IMR-90 (cell line): ENCODE measurements at regions not wholly inside any gene's neighbourhood (a gene's known extent, or its start where the extent isn't known, plus 50 kb on each side); places are given as distances from the start of the nearest gene placed in this dataset.

ENCODE experiments used
- ATAC-seq: fragments of 200-7000 bp; cut with Tn5 transposase; 2 replicates; pipeline ENCODE4 v1.9.1; 2020; ENCODE audit warnings: low read depth, mild to moderate bottlenecking, moderate library complexity
- BruUV-seq: library from RNA; stranded (reverse); fragments of 400-500 nt; replicated peaks from 2 replicates; lab custom pipeline; 2021; lab: Mats Ljungman, UMichigan
- CTCF ChIA-PET: fragments of 300-600 bp; formaldehyde crosslinking; extraction: SDS; loops from one replicate; lab custom pipeline; 2021; ENCODE audit warnings: antibody characterized with exemption; lab: Yijun Ruan, JAX
- POLR2A ChIA-PET: fragments of 300-600 bp; sonication (Branson Sonifier 250); formaldehyde crosslinking; loops from one replicate; lab custom pipeline; 2022; ENCODE audit warnings: antibody characterized with exemption; ENCODE audit not compliant: unreplicated experiment; lab: Charles Lee
- DNase-seq: peaks from one replicate; pipeline ENCODE4 v3.0.0; 2013
- H2AFZ ChIP-seq: replicated peaks from 2 replicates; pipeline ENCODE3; 2013; ENCODE audit warnings: low read length, mild to moderate bottlenecking; ENCODE audit not compliant: poor library complexity
- H2AK5ac ChIP-seq: 2 replicates; pipeline ENCODE4 v1.6.1; 2013; ENCODE audit warnings: low read depth, low read length, inconsistent platforms
- H2AK9ac ChIP-seq: replicated peaks from 2 replicates; pipeline ENCODE3; 2013; ENCODE audit warnings: mild to moderate bottlenecking, low read depth, low read length, moderate library complexity; ENCODE audit not compliant: poor library complexity
- H2BK120ac ChIP-seq: 2 replicates; pipeline ENCODE4 v1.6.1; 2013; ENCODE audit warnings: low read depth, low read length, inconsistent platforms
- H2BK15ac ChIP-seq: 3 replicates; pipeline ENCODE4 v1.6.1; 2013; ENCODE audit warnings: low read depth, low read length, inconsistent platforms
- H2BK20ac ChIP-seq: 2 replicates; pipeline ENCODE4 v1.6.1; 2013; ENCODE audit warnings: low read depth, mild to moderate bottlenecking, inconsistent platforms, low read length, moderate library complexity
- H2BK5ac ChIP-seq: 2 replicates; pipeline ENCODE4 v1.6.1; 2013; ENCODE audit warnings: mild to moderate bottlenecking, low read depth, low read length, inconsistent platforms; ENCODE audit not compliant: poor library complexity, severe bottlenecking
- H3K14ac ChIP-seq: replicated peaks from 2 replicates; pipeline ENCODE4 v1.6.1; 2013; ENCODE audit warnings: low read depth, low read length, inconsistent platforms
- H3K18ac ChIP-seq: 2 replicates; pipeline ENCODE4 v1.6.1; 2013; ENCODE audit warnings: low read depth, low read length, control low read depth
- H3K23ac ChIP-seq: 2 replicates; pipeline ENCODE4 v1.6.1; 2013; ENCODE audit warnings: low read depth, low read length, inconsistent platforms
- H3K27ac ChIP-seq: 2 replicates; pipeline ENCODE4 v1.5.1; 2013; ENCODE audit warnings: mild to moderate bottlenecking, control low read depth, low read length; ENCODE audit not compliant: insufficient read depth
- H3K27me3 ChIP-seq: 2 replicates; pipeline ENCODE4 v1.6.1; 2013; ENCODE audit warnings: low read length; ENCODE audit not compliant: control insufficient read depth, insufficient read depth
- H3K36me3 ChIP-seq: 2 replicates; pipeline ENCODE4 v1.6.1; 2013; ENCODE audit warnings: low read length, mixed read lengths; ENCODE audit not compliant: control insufficient read depth, insufficient read depth
- H3K4ac ChIP-seq: 2 replicates; pipeline ENCODE4 v1.6.1; 2013; ENCODE audit warnings: low read depth, low read length, inconsistent platforms
- H3K4me1 ChIP-seq: 2 replicates; pipeline ENCODE4 v1.6.1; 2013; ENCODE audit warnings: low read length, mixed read lengths; ENCODE audit not compliant: control insufficient read depth, insufficient read depth
- H3K4me2 ChIP-seq: 2 replicates; pipeline ENCODE4 v1.6.1; 2013; ENCODE audit warnings: low read depth, mild to moderate bottlenecking, control low read depth, low read length, moderate library complexity
- H3K4me3 ChIP-seq: 2 replicates; pipeline ENCODE4 v1.5.1; 2013; ENCODE audit warnings: low read depth, mild to moderate bottlenecking, control low read depth, low read length, moderate library complexity; ENCODE audit not compliant: insufficient read depth
- H3K56ac ChIP-seq: 2 replicates; pipeline ENCODE4 v1.6.1; 2013; ENCODE audit warnings: low read length, inconsistent platforms; ENCODE audit not compliant: insufficient read depth; ENCODE audit errors: extremely low read depth
- H3K79me1 ChIP-seq, 2 experiments: 2 replicates each; pipeline ENCODE4 v1.6.1; 2013; ENCODE audit warnings: low read length in 2 of 2, inconsistent platforms in 1 of 2, low read depth in 1 of 2
- H3K9ac ChIP-seq: 2 replicates; pipeline ENCODE4 v1.6.1; 2013; ENCODE audit warnings: low read depth, low read length, control low read depth
- H3K9me1 ChIP-seq: 2 replicates; pipeline ENCODE4 v1.6.1; 2013; ENCODE audit warnings: low read length, inconsistent platforms; ENCODE audit not compliant: insufficient read depth
- H3K9me3 ChIP-seq: 2 replicates; pipeline ENCODE4 v1.6.1; 2013; ENCODE audit warnings: low read length; ENCODE audit not compliant: control insufficient read depth, insufficient read depth
- H4K20me1 ChIP-seq: 2 replicates; pipeline ENCODE4 v1.6.1; 2013; ENCODE audit warnings: low read length, inconsistent platforms; ENCODE audit not compliant: insufficient read depth
- H4K5ac ChIP-seq: 2 replicates; pipeline ENCODE4 v1.6.1; 2013; ENCODE audit warnings: mild to moderate bottlenecking, low read depth, low read length, control low read depth
- H4K8ac ChIP-seq, 2 experiments: 2 replicates each; pipeline ENCODE4 v1.6.1; 2013; ENCODE audit warnings: low read depth in 2 of 2, low read length in 2 of 2, control low read depth in 1 of 2, inconsistent platforms in 1 of 2
- H4K91ac ChIP-seq: 2 replicates; pipeline ENCODE4 v1.6.1; 2013; ENCODE audit warnings: low read depth, low read length, inconsistent platforms; ENCODE audit not compliant: insufficient read depth
- BHLHE40 ChIP-seq: fragments of 150-350 bp; IDR thresholded peaks from 2 replicates; pipeline ENCODE4 v1.6.1; 2016; ENCODE audit warnings: mild to moderate bottlenecking, low read depth, low read length
- CEBPB ChIP-seq: IDR thresholded peaks from 2 replicates; pipeline ENCODE4 v1.6.1; 2012; ENCODE audit warnings: low read depth, low read length, improper control_type of control experiment
- CHD1 ChIP-seq: IDR thresholded peaks from 2 replicates; pipeline ENCODE4 v1.6.1; 2012; ENCODE audit warnings: low read depth, low read length, improper control_type of control experiment
- FOS ChIP-seq: fragments of 150-350 bp; IDR thresholded peaks from 2 replicates; pipeline ENCODE4 v1.6.1; 2016; ENCODE audit warnings: low read depth, low read length
- MAFK ChIP-seq: IDR thresholded peaks from 2 replicates; pipeline ENCODE4 v1.6.1; 2012; ENCODE audit warnings: low read depth, low read length, improper control_type of control experiment
- MAZ ChIP-seq: IDR thresholded peaks from 2 replicates; pipeline ENCODE4 v1.6.1; 2012; ENCODE audit warnings: low read depth, mild to moderate bottlenecking, low read length, improper control_type of control experiment, moderate library complexity, borderline replicate concordance
- MXI1 ChIP-seq: IDR thresholded peaks from 2 replicates; pipeline ENCODE4 v1.6.1; 2012; ENCODE audit warnings: low read depth, mild to moderate bottlenecking, low read length, moderate library complexity, borderline replicate concordance
- NFE2L2 ChIP-seq: fragments of 150-350 bp; IDR thresholded peaks from 2 replicates; pipeline ENCODE4 v1.6.1; 2016; ENCODE audit warnings: low read depth, mild to moderate bottlenecking, low read length
- POLR2A ChIP-seq: IDR thresholded peaks from 2 replicates; pipeline ENCODE4 v1.6.1; 2012; ENCODE audit warnings: mild to moderate bottlenecking, low read depth, low read length
- RAD21 ChIP-seq: IDR thresholded peaks from 2 replicates; pipeline ENCODE4 v1.6.1; 2012; ENCODE audit warnings: low read length, improper control_type of control experiment
- RCOR1 ChIP-seq: IDR thresholded peaks from 2 replicates; pipeline ENCODE4 v1.6.1; 2012; ENCODE audit warnings: mild to moderate bottlenecking, low read length, improper control_type of control experiment; ENCODE audit not compliant: insufficient replicate concordance
- RFX5 ChIP-seq: IDR thresholded peaks from 2 replicates; pipeline ENCODE4 v1.8.0; 2012; ENCODE audit warnings: low read depth, mild to moderate bottlenecking, low read length, moderate library complexity
- SMC3 ChIP-seq: fragments of 150-350 bp; IDR thresholded peaks from 2 replicates; pipeline ENCODE4 v1.6.1; 2016; ENCODE audit warnings: low read depth, mild to moderate bottlenecking, antibody characterized with exemption, low read length, moderate library complexity
- WGBS, 2 experiments: methylation state at CpG; one replicate each; pipeline versions ENCODE4 v1.1.5 to v1.1.7; 2013; ENCODE audit warnings: missing lambda C conversion rate in 2 of 2; ENCODE audit not compliant: insufficient read length in 1 of 2; ENCODE audit errors: extremely low coverage in 2 of 2; 5-methylcytosine and 5-hydroxymethylcytosine counted together
- dilution Hi-C: fragments of 300-500 bp; cut with HindIII; formaldehyde crosslinking; loops from one replicate; pipeline ENCODE4 v1.14.3; 2018; ENCODE audit warnings: low sequenced_read_pairs; ENCODE audit not compliant: unreplicated experiment
- in situ Hi-C: fragments of 300-500 bp; cut with MboI; formaldehyde crosslinking; loops from 3 replicates; pipeline ENCODE4 v1.14.3; 2019; ENCODE audit warnings: low sequenced_read_pairs, inconsistent platforms, mixed read lengths
- intact Hi-C: fragments of 100-400 bp; cut with micrococcal nuclease; formaldehyde crosslinking; loops from 2 replicates; pipeline ENCODE4 v1.10.0; 2022
- TF ChIP-seq, protein P1 (sequence below): conservative IDR thresholded peaks from 2 replicates; pipeline ENCODE4 v1.5.1; 2012; ENCODE audit warnings: mild to moderate bottlenecking, low read depth, low read length, improper control_type of control experiment
- TF ChIP-seq, protein P2 (sequence below): fragments of 150-350 bp; IDR thresholded peaks from 2 replicates; pipeline ENCODE4 v1.6.1; 2016; ENCODE audit warnings: low read depth, mild to moderate bottlenecking, low read length, moderate library complexity, borderline replicate concordance
- TF ChIP-seq, protein P3 (sequence below): fragments of 150-350 bp; IDR thresholded peaks from 2 replicates; pipeline ENCODE4 v1.6.1; 2017; ENCODE audit warnings: mild to moderate bottlenecking, antibody characterized with exemption, low read length, low read depth

DNA sequence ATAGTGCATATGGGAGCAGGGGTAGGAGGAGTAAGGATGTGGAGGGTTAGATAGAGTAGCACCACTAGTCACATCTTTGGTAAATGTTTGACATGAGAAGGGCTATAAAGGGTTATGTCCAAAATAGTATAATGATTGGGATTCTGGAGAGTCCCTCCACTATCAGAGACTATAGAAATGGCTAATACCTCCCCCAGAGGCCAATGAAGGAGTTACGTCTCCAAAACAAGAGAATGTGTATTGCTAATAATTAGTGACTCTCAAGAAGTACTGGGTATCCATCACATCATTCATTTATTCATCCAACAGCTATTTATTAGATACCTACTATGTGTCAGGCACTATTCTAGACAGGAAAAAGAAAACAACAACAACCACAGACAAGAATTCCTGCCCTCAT is 203.7 kb upstream of the UMPS start:
- Histone ChIP-seq H3K4me2 (no peak overlapping the region), H3K18ac (no peak overlapping the region), H3K23ac (no peak overlapping the region), H4K91ac (no peak overlapping the region), H3K4me1 (no peaks in the 10 kb centered on the region), H3K56ac (no peak overlapping the region), H3K9ac (no peak overlapping the region), H3K9me1 (no peaks in the 10 kb centered on the region), H2BK120ac (no peak overlapping the region), H3K36me3 (no peaks in the 10 kb centered on the region), H2AFZ (no peak overlapping the region), H3K27me3 (peaks cover 3% of the 10 kb centered on the region; the same call in 1 of the 2 replicates), H2AK9ac (no peak overlapping the region), H3K27ac (no peak overlapping the region), H2AK5ac (no peak overlapping the region), H4K20me1 (no peaks in the 10 kb centered on the region), H3K14ac (no peak overlapping the region), H2BK20ac (no peak overlapping the region), H3K79me1 (no peaks in the 10 kb centered on the region), H2BK15ac (no peak overlapping the region), H4K5ac (no peak overlapping the region), H3K9me3 (peaks cover 2% of the 10 kb centered on the region; the same call in 1 of the 2 replicates), H2BK5ac (no peak overlapping the region), H3K4me3 (no peak overlapping the region), H4K8ac (no peak overlapping the region), H3K4ac (no peak overlapping the region)
- no TSS peak for BruUV-seq
- WGBS, 2 experiments, result no CpG with 5 or more reads among the region's 1 CpG
- TF ChIP-seq FOS (no peak), MAZ (no peak), RFX5 (no peak), POLR2A (no peak), MAFK (no peak), RAD21 (no peak), SMC3 (no peak), NFE2L2 (no peak), CHD1 (no peak), MXI1 (no peak), CEBPB (no peak), RCOR1 (no peak), BHLHE40 (no peak)
- TF ChIP-seq, protein P1, sequence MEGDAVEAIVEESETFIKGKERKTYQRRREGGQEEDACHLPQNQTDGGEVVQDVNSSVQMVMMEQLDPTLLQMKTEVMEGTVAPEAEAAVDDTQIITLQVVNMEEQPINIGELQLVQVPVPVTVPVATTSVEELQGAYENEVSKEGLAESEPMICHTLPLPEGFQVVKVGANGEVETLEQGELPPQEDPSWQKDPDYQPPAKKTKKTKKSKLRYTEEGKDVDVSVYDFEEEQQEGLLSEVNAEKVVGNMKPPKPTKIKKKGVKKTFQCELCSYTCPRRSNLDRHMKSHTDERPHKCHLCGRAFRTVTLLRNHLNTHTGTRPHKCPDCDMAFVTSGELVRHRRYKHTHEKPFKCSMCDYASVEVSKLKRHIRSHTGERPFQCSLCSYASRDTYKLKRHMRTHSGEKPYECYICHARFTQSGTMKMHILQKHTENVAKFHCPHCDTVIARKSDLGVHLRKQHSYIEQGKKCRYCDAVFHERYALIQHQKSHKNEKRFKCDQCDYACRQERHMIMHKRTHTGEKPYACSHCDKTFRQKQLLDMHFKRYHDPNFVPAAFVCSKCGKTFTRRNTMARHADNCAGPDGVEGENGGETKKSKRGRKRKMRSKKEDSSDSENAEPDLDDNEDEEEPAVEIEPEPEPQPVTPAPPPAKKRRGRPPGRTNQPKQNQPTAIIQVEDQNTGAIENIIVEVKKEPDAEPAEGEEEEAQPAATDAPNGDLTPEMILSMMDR, result no peak
- TF ChIP-seq, protein P2, sequence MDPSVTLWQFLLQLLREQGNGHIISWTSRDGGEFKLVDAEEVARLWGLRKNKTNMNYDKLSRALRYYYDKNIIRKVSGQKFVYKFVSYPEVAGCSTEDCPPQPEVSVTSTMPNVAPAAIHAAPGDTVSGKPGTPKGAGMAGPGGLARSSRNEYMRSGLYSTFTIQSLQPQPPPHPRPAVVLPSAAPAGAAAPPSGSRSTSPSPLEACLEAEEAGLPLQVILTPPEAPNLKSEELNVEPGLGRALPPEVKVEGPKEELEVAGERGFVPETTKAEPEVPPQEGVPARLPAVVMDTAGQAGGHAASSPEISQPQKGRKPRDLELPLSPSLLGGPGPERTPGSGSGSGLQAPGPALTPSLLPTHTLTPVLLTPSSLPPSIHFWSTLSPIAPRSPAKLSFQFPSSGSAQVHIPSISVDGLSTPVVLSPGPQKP, result no peak
- TF ChIP-seq, protein P3, sequence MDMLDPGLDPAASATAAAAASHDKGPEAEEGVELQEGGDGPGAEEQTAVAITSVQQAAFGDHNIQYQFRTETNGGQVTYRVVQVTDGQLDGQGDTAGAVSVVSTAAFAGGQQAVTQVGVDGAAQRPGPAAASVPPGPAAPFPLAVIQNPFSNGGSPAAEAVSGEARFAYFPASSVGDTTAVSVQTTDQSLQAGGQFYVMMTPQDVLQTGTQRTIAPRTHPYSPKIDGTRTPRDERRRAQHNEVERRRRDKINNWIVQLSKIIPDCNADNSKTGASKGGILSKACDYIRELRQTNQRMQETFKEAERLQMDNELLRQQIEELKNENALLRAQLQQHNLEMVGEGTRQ, result no peak
- CTCF ChIA-PET, result no interaction called here
- dilution Hi-C loops, result no loop called here
- POLR2A ChIA-PET, result no interaction called here
- in situ Hi-C loops, result no loop called here
- intact Hi-C loops, result no loop called here
- ATAC-seq, result no peak
- no peak for DNase-seq
